ENCODE measurements at regions not wholly inside any gene's neighbourhood (a gene's known extent, or its start where the extent isn't known, plus 50 kb on each side); places are given as distances from the start of the nearest gene placed in this dataset.

GRCh38 chr4:147020456-147020855, 74.8 kb upstream of the TTC29 start:
- H3K4me3 ChIP-seq (ENCODE audit: low read depth, low read length): no peak overlapping the region
- TF ChIP-seq MAX (IDR thresholded peaks at IDR 0.05; ENCODE audit: low read depth, low read length): no peak
- TF ChIP-seq MYC (IDR thresholded peaks at IDR 0.05; ENCODE audit: low read depth, low read length): no peak
- no peak for TF ChIP-seq POLR2A (IDR thresholded peaks at IDR 0.05; ENCODE audit: extremely low read depth, insufficient read length)
- TF ChIP-seq, protein P1, sequence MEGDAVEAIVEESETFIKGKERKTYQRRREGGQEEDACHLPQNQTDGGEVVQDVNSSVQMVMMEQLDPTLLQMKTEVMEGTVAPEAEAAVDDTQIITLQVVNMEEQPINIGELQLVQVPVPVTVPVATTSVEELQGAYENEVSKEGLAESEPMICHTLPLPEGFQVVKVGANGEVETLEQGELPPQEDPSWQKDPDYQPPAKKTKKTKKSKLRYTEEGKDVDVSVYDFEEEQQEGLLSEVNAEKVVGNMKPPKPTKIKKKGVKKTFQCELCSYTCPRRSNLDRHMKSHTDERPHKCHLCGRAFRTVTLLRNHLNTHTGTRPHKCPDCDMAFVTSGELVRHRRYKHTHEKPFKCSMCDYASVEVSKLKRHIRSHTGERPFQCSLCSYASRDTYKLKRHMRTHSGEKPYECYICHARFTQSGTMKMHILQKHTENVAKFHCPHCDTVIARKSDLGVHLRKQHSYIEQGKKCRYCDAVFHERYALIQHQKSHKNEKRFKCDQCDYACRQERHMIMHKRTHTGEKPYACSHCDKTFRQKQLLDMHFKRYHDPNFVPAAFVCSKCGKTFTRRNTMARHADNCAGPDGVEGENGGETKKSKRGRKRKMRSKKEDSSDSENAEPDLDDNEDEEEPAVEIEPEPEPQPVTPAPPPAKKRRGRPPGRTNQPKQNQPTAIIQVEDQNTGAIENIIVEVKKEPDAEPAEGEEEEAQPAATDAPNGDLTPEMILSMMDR (IDR thresholded peaks at IDR 0.05; ENCODE audit: low read depth, low read length): no peak
- DNase-seq (ENCODE audit: low read depth): no peak

DNA sequence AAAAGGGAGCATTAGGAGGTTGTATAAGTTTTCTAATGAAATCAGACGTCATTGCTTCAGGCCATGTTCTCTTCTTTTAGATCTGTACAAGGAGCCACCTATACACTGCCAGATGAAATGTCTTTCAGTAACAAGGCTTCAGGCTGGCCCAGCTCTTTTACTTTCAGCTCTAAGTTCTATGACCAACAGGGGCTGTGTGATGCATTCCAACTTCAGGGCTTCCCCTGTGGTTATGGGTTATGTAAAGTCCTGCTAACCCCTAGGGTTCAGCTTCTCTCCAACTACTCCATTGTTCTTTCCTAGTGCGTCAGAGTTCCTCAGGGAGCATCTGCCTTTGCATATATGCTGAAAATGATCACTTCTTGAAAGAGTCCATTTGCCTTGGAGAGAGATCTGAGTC, 79.4 kb upstream of the TTC29 start:
- TF ChIP-seq MAX (IDR thresholded peaks at IDR 0.05; ENCODE audit: low read depth, low read length) (no peak), POLR2A (IDR thresholded peaks at IDR 0.05; ENCODE audit: extremely low read depth, insufficient read length) (no peak), MYC (IDR thresholded peaks at IDR 0.05; ENCODE audit: low read depth, low read length) (no peak)
- TF ChIP-seq, protein P1 (IDR thresholded peaks at IDR 0.05; ENCODE audit: low read depth, low read length): no peak
- H3K4me3 ChIP-seq (ENCODE audit: low read depth, low read length): no peak overlapping the region
- DNase-seq (ENCODE audit: low read depth): no peak

- TF ChIP-seq MAX (IDR thresholded peaks at IDR 0.05; ENCODE audit: low read depth, low read length) (no peak), POLR2A (IDR thresholded peaks at IDR 0.05; ENCODE audit: extremely low read depth, insufficient read length) (no peak), MYC (IDR thresholded peaks at IDR 0.05; ENCODE audit: low read depth, low read length) (no peak)
- TF ChIP-seq, protein P1 (IDR thresholded peaks at IDR 0.05; ENCODE audit: low read depth, low read length): no peak
- no peak overlapping the region for H3K4me3 ChIP-seq (ENCODE audit: low read depth, low read length)
- DNase-seq (ENCODE audit: low read depth): no peak
These were observed 83.6 kb upstream of the TTC29 start for GRCh38 chr4:147029296-147029695.

DNA sequence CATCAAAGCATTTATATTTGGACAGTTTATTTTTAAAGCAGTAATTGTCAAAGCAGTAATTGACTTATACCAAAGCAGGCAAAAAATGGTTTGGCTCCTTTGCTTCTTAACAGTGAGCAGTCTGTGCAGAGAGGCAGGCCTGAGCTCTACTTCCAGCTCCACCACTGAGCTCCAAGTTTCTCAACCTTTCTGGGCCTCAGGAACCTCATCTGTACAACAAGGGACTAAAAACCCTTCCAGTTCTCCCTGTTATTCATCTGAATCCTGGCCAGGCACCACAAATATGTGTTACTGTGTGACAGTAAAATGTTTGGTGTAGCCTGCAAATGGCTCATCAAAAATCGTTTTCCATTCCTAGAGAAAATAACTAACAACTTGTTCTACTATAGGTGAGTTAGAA, 88.7 kb upstream of the TTC29 start:
- no peak overlapping the region for H3K4me3 ChIP-seq (ENCODE audit: low read depth, low read length)
- TF ChIP-seq, protein P1 (IDR thresholded peaks at IDR 0.05; ENCODE audit: low read depth, low read length): no peak
- TF ChIP-seq MYC (IDR thresholded peaks at IDR 0.05; ENCODE audit: low read depth, low read length) (no peak), MAX (IDR thresholded peaks at IDR 0.05; ENCODE audit: low read depth, low read length) (no peak), POLR2A (IDR thresholded peaks at IDR 0.05; ENCODE audit: extremely low read depth, insufficient read length) (no peak)
- no peak for DNase-seq (ENCODE audit: low read depth)

DNA sequence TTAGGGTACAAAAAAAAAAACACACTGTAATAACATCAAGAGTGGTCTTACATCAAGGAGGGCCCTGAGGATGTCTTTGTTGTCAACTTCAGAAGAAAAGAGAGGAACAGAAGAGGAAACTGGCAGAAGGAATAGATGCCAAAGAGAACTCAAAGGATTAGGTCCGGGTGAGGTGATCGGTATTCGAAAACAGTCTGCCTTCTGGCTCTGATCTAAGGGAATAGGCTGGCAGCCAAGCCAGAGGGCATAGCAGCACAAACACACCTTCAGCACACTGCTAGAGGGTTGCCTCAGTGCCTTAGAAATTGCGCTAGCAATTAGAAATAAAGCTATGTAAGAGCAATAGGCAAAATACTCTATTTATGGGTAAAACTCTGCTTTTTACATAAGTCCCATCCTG, 91.4 kb upstream of the TTC29 start:
- H3K4me3 ChIP-seq (ENCODE audit: low read depth, low read length): no peak overlapping the region
- DNase-seq (ENCODE audit: low read depth): no peak
- no peak for TF ChIP-seq MYC (IDR thresholded peaks at IDR 0.05; ENCODE audit: low read depth, low read length)
- no peak for TF ChIP-seq MAX (IDR thresholded peaks at IDR 0.05; ENCODE audit: low read depth, low read length)
- no peak for TF ChIP-seq POLR2A (IDR thresholded peaks at IDR 0.05; ENCODE audit: extremely low read depth, insufficient read length)
- TF ChIP-seq, protein P1 (IDR thresholded peaks at IDR 0.05; ENCODE audit: low read depth, low read length): no peak
